Hepatocyte (in vitro differentiated cells): ENCODE measurements at regions not wholly inside any gene's neighbourhood (a gene's known extent, or its start where the extent isn't known, plus 50 kb on each side); places are given as distances from the start of the nearest gene placed in this dataset.

Experiments
- DNase-seq: peaks from one replicate; pipeline ENCODE4 v3.0.0-alpha.2; 2016; ENCODE audit warnings: low spot score
- H2AFZ ChIP-seq: fragments of 200-600 bp; sonication (generic); 2 replicates; pipeline ENCODE4 v1.6.0; 2016; ENCODE audit warnings: antibody characterized with exemption, mild to moderate bottlenecking
- H3K27ac ChIP-seq: fragments of 200-600 bp; sonication (generic); 2 replicates; pipeline ENCODE4 v1.5.1; 2016; ENCODE audit warnings: mild to moderate bottlenecking
- H3K27me3 ChIP-seq: fragments of 200-600 bp; sonication (generic); 2 replicates; pipeline ENCODE4 v1.6.1; 2016
- H3K36me3 ChIP-seq: fragments of 200-600 bp; sonication (generic); replicated peaks from 2 replicates; pipeline ENCODE4 v1.5.1; 2016; ENCODE audit warnings: low read depth; ENCODE audit not compliant: insufficient read depth
- H3K4me1 ChIP-seq: fragments of 200-600 bp; sonication (generic); 2 replicates; pipeline ENCODE4 v1.5.1; 2016; ENCODE audit warnings: mild to moderate bottlenecking, moderate library complexity; ENCODE audit not compliant: insufficient read depth
- H3K4me2 ChIP-seq: fragments of 200-600 bp; sonication (generic); 2 replicates; pipeline ENCODE4 v1.6.0; 2016
- H3K4me3 ChIP-seq: fragments of 200-600 bp; sonication (generic); 2 replicates; pipeline ENCODE4 v1.5.1; 2016; ENCODE audit warnings: mild to moderate bottlenecking
- H3K79me2 ChIP-seq: fragments of 200-600 bp; sonication (generic); 2 replicates; pipeline ENCODE4 v1.6.0; 2017; ENCODE audit warnings: mild to moderate bottlenecking
- H3K9me2 ChIP-seq: fragments of 200-600 bp; sonication (generic); replicated peaks from 2 replicates; pipeline ENCODE4 v1.6.0; 2017; ENCODE audit warnings: mild to moderate bottlenecking; ENCODE audit not compliant: insufficient read depth
- H3K9me3 ChIP-seq: fragments of 200-600 bp; sonication (generic); 2 replicates; pipeline ENCODE4 v1.5.1; 2016; ENCODE audit warnings: low read depth, mild to moderate bottlenecking
- H4K20me1 ChIP-seq: fragments of 200-600 bp; sonication (generic); 2 replicates; pipeline ENCODE4 v1.6.0; 2016; ENCODE audit warnings: mild to moderate bottlenecking; ENCODE audit not compliant: insufficient read depth, poor library complexity, severe bottlenecking
- EZH2 ChIP-seq: fragments of 200-600 bp; sonication (generic); IDR thresholded peaks from 2 replicates; pipeline ENCODE4 v1.6.1; 2016; ENCODE audit warnings: antibody characterized with exemption, mild to moderate bottlenecking, borderline replicate concordance
- EZH2phosphoT487 ChIP-seq: fragments of 200-600 bp; sonication (generic); IDR thresholded peaks from one replicate; pipeline ENCODE4 v1.6.1; 2018; ENCODE audit warnings: antibody characterized with exemption, mild to moderate bottlenecking, low read depth, moderate library complexity; ENCODE audit not compliant: unreplicated experiment, severe bottlenecking
- whole genome bisulfite sequencing: methylation state at CpG from one replicate; pipeline ENCODE4 v1.1.6; 2016; ENCODE audit warnings: low lambda C conversion rate; ENCODE audit errors: missing lambda C conversion rate; 5-methylcytosine and 5-hydroxymethylcytosine counted together
- TF ChIP-seq, protein P1 (sequence below): fragments of 200-600 bp; sonication (generic); IDR thresholded peaks from 2 replicates; pipeline ENCODE4 v1.5.1; 2016; ENCODE audit warnings: antibody characterized with exemption, mild to moderate bottlenecking; ENCODE audit not compliant: poor library complexity

DNA sequence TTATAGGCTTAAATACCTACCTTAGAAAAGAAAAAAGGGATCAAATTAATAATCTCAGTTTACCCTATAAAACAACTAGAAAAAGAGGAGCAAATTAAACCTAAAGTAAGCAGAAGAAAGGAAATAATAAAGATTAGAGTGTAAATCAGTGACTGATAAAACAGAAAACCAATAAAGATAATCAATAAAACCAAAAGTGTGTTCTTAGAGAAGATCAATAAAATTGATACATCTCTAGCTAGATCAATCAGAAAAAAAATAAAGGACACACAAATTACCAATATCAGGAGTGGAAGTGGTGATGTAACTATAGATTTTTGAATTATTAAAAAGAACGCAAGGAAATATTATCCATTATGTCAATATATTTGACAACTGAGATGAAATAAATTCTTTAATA, 69.2 kb upstream of the NAMPT start:
- no peaks in the 10 kb centered on the region for H3K9me3 ChIP-seq
- no peak overlapping the region for H3K4me2 ChIP-seq
- no peak overlapping the region for H2AFZ ChIP-seq
- H3K4me3 ChIP-seq: no peak overlapping the region
- DNase-seq: no peak
- H3K36me3 ChIP-seq: no peaks in the 10 kb centered on the region
- H3K9me2 ChIP-seq: no peaks in the 10 kb centered on the region
- peaks cover 12% of the 10 kb centered on the region for H3K4me1 ChIP-seq
- H4K20me1 ChIP-seq: no peaks in the 10 kb centered on the region
- TF ChIP-seq EZH2 (no peak), EZH2phosphoT487 (no peak)
- TF ChIP-seq, protein P1, sequence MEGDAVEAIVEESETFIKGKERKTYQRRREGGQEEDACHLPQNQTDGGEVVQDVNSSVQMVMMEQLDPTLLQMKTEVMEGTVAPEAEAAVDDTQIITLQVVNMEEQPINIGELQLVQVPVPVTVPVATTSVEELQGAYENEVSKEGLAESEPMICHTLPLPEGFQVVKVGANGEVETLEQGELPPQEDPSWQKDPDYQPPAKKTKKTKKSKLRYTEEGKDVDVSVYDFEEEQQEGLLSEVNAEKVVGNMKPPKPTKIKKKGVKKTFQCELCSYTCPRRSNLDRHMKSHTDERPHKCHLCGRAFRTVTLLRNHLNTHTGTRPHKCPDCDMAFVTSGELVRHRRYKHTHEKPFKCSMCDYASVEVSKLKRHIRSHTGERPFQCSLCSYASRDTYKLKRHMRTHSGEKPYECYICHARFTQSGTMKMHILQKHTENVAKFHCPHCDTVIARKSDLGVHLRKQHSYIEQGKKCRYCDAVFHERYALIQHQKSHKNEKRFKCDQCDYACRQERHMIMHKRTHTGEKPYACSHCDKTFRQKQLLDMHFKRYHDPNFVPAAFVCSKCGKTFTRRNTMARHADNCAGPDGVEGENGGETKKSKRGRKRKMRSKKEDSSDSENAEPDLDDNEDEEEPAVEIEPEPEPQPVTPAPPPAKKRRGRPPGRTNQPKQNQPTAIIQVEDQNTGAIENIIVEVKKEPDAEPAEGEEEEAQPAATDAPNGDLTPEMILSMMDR: no peak
- H3K79me2 ChIP-seq: no peaks in the 10 kb centered on the region
- WGBS: 97% methylated on average over 1 of the region's 1 CpG
- H3K27me3 ChIP-seq: no peaks in the 10 kb centered on the region
- H3K27ac ChIP-seq: no peak overlapping the region

DNA sequence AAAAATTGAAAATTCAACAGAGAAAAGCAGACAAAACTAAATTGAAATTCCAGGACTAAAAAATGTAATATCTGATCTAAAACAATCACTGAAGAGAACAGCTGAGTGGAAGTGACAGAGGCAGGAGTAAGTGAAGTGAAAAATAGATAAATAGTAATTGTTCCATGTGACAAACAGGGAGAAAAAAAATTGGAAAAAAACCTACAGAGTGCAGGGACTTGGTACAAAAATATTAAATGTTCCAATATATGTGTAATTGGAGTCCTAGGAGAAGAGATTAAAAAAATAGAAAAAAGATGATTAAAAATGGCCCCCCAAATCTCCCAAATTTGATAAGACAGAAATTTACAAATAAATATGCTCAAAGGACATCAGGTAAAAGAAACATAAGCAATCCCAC, 63.4 kb upstream of the NAMPT start:
- Histone ChIP-seq H3K27me3 (no peaks in the 10 kb centered on the region), H3K4me1 (no peaks in the 10 kb centered on the region), H3K9me2 (no peaks in the 10 kb centered on the region), H3K27ac (no peak overlapping the region), H3K4me2 (no peak overlapping the region), H3K36me3 (no peaks in the 10 kb centered on the region), H2AFZ (no peak overlapping the region), H3K79me2 (no peaks in the 10 kb centered on the region), H3K4me3 (no peak overlapping the region), H4K20me1 (no peaks in the 10 kb centered on the region), H3K9me3 (no peaks in the 10 kb centered on the region)
- no peak for DNase-seq
- TF ChIP-seq EZH2phosphoT487: no peak
- no peak for TF ChIP-seq EZH2
- TF ChIP-seq, protein P1: no peak

DNA sequence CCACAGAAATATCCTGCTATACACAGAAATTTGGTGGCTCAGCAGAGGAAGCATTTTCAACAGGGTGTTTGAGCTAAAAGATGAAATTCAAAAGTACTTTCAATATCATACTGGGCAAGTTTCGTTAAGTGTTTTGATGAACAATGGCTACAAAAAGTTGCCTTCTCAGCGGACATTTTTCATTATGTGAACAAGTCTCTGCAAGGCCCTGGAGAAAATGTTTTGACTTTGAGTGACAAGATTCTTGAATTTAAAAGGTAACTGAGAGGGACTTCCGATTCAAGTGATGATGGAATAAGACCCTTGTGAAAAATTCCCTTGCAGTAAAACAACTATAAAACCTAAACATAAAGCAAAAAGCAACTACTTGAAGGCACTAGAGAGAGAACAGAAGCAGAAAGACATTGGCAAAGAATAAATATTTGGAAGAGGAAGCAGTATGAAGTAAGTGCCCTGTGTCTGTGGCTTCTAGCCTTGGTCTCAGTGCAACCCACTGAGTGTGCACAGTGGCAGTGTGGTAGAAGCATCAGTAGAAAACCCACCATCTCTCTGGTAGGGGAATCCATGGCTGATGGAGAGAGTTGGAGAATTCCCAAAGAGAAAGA, 62.5 kb upstream of the NAMPT start:
- H3K36me3 ChIP-seq: no peaks in the 10 kb centered on the region
- H3K9me3 ChIP-seq: no peaks in the 10 kb centered on the region
- TF ChIP-seq EZH2 (no peak), EZH2phosphoT487 (no peak)
- TF ChIP-seq, protein P1: no peak
- no peaks in the 10 kb centered on the region for H3K79me2 ChIP-seq
- no peak overlapping the region for H3K4me2 ChIP-seq
- no peak overlapping the region for H3K4me3 ChIP-seq
- no peak for DNase-seq
- no peak overlapping the region for H2AFZ ChIP-seq
- no peak overlapping the region for H3K27ac ChIP-seq
- no peaks in the 10 kb centered on the region for H3K4me1 ChIP-seq
- H3K27me3 ChIP-seq: no peaks in the 10 kb centered on the region
- WGBS: 93% methylated on average over 3 of the region's 3 CpGs
- no peaks in the 10 kb centered on the region for H4K20me1 ChIP-seq
- no peaks in the 10 kb centered on the region for H3K9me2 ChIP-seq

DNA sequence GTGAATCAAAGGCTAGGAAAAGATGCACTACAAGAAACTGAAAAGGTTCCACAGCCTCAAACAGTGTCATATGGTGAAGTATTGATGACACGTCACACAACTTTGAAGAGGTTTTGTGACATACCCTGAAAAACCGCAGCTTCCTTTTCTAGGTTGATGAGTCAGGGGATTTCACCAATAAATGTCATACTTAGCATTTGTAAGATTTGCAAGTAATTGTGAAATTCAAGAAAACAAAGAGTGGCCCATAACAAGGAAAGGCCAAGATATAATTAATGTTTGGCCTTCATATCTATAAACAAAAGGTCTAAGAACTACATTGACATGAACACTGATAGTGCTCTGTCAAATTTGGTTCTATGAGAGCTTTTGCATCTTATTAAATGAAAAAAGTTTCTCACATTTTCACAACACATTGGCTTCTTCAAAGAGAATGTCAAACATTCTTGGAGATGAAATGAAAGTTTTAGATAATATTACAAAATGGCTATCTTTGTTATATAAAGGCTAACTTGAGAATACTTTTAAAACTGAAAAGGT, 62.0 kb upstream of the NAMPT start:
- Histone ChIP-seq H3K27me3 (no peaks in the 10 kb centered on the region), H4K20me1 (no peaks in the 10 kb centered on the region), H2AFZ (no peak overlapping the region), H3K4me2 (no peak overlapping the region), H3K79me2 (no peaks in the 10 kb centered on the region), H3K4me3 (no peak overlapping the region), H3K9me2 (no peaks in the 10 kb centered on the region), H3K27ac (no peak overlapping the region), H3K36me3 (no peaks in the 10 kb centered on the region), H3K4me1 (no peaks in the 10 kb centered on the region), H3K9me3 (no peaks in the 10 kb centered on the region)
- TF ChIP-seq EZH2 (no peak), EZH2phosphoT487 (no peak)
- TF ChIP-seq, protein P1: no peak
- DNase-seq: no peak
- 78% methylated on average over 2 of the region's 2 CpGs for WGBS
